Activated T-cell treated with anti-CD3 and anti-CD28 coated beads, Interleukin-2, amount 50 U/mL, for 72 hours (primary cell): ENCODE measurements at regions not wholly inside any gene's neighbourhood (a gene's known extent, or its start where the extent isn't known, plus 50 kb on each side); places are given as distances from the start of the nearest gene placed in this dataset.
A peak's percentile ranks its signal among the peaks of the same experiment; 100 is the strongest.

Experiments used
- ATAC-seq, 2 donors: fragments of 150-1000 bp; cut with Tn5 transposase; replicated peaks in 1 of 2; 2 replicates each; pipeline ENCODE4 v1.10.0; 2021; ENCODE audit warnings: moderate library complexity in 2 of 2, mild to moderate bottlenecking in 1 of 2
- DNase-seq, 2 donors: peaks; one replicate each; pipeline ENCODE4 v3.0.0; 2021 to 2022; ENCODE audit warnings: mixed read lengths in 1 of 2
- H3K27ac Mint-ChIP-seq: one replicate; pipeline ENCODE4 v1.8.0; 2022; ENCODE audit warnings: mild to moderate bottlenecking, moderate library complexity, mixed read lengths
- H3K27me3 Mint-ChIP-seq: one replicate; pipeline ENCODE4 v1.8.0; 2022; ENCODE audit warnings: low read depth, mixed read lengths
- H3K36me3 Mint-ChIP-seq, 2 donors: one replicate each; pipeline ENCODE4 v1.8.0; 2022; ENCODE audit warnings: mixed read lengths in 2 of 2, mild to moderate bottlenecking in 1 of 2; ENCODE audit not compliant: insufficient read depth in 2 of 2
- H3K4me1 Mint-ChIP-seq: one replicate; pipeline ENCODE4 v1.8.0; 2022; ENCODE audit warnings: low read depth, mixed read lengths
- H3K4me3 Mint-ChIP-seq, 2 donors: one replicate each; pipeline ENCODE4 v1.8.0; 2022; ENCODE audit warnings: mild to moderate bottlenecking in 2 of 2, mixed read lengths in 2 of 2, moderate library complexity in 2 of 2
- H3K9me3 Mint-ChIP-seq, 2 donors: one replicate each; pipeline ENCODE4 v1.8.0; 2022; ENCODE audit warnings: mixed read lengths in 2 of 2

GRCh38 chr4:176383273-176384077 lies 63.7 kb downstream of the SPCS3 start:
- Mint-ChIP-seq H3K4me3 (no peak overlapping the region), H3K9me3 (no peaks in the 10 kb centered on the region), H3K36me3 (no peaks in the 10 kb centered on the region), H3K27me3 (peaks cover 14% of the 10 kb centered on the region), H3K27ac (no peak overlapping the region), H3K4me1 (no peaks in the 10 kb centered on the region)
- DNase-seq (no peak), ATAC-seq (no peak)

GRCh38 chr4:176385601-176386000 lies 65.8 kb downstream of the SPCS3 start:
- Mint-ChIP-seq H3K9me3 (no peaks in the 10 kb centered on the region), H3K27me3 (peaks cover 11% of the 10 kb centered on the region), H3K36me3 (no peaks in the 10 kb centered on the region), H3K4me3 (no peak overlapping the region), H3K27ac (no peak overlapping the region), H3K4me1 (no peaks in the 10 kb centered on the region)
- ATAC-seq (no peak), DNase-seq (no peak)

GRCh38 chr4:176387571-176387970 lies 67.8 kb downstream of the SPCS3 start:
- ATAC-seq, result no peak
- Mint-ChIP-seq H3K36me3 (no peaks in the 10 kb centered on the region), H3K27me3 (peaks cover 10% of the 10 kb centered on the region), H3K4me3 (no peak overlapping the region), H3K27ac (peak overlapping the region; percentile 26), H3K4me1 (no peaks in the 10 kb centered on the region), H3K9me3 (no peaks in the 10 kb centered on the region)
- no peak for DNase-seq

- no peaks in the 10 kb centered on the region for H3K27me3 Mint-ChIP-seq
- DNase-seq, result no peak
- no peak for ATAC-seq
- peaks cover 0 to 3% of the 10 kb centered on the region in 2 donors for H3K36me3 Mint-ChIP-seq
- H3K4me1 Mint-ChIP-seq, result no peaks in the 10 kb centered on the region
- peaks cover 6 to 9% of the 10 kb centered on the region in 2 donors for H3K9me3 Mint-ChIP-seq
- H3K27ac Mint-ChIP-seq, result no peak overlapping the region
- no peak overlapping the region for H3K4me3 Mint-ChIP-seq
Measured at GRCh38 chr4:176393306-176394013, 73.7 kb downstream of the SPCS3 start.

DNA sequence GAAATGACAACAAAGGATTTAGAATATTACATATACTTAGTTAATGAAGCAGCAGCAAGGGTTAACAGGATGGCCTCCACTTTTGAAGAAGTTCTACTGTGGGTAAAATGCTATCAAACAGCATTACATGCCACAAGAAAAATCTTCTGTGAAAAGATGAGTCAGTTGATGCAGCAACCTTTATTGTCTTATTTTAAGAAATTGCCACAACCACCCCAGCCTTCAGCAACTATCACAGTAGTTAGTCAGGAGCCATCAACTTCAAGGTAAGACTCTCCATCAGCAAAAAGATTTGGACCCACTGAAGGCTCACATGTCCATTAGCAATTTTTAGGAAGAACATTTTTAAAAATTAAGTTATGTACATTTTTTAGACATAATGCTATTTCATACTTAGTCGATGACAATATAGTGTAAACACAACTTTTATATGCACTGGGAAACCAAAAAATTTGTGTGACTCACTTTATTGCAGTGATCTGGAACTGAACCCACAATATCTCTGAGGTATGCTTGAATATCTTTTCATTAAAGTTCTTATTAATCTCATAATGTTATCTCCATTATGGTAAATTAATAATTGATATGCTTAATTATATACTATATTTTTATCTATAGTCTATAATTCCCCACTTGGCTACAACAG lies 81.2 kb downstream of the SPCS3 start:
- DNase-seq, result no peak
- H3K4me3 Mint-ChIP-seq, result no peak overlapping the region
- H3K27ac Mint-ChIP-seq, result no peak overlapping the region
- ATAC-seq, result no peak
- no peaks in the 10 kb centered on the region for H3K4me1 Mint-ChIP-seq
- H3K9me3 Mint-ChIP-seq, result peaks cover 8 to 12% of the 10 kb centered on the region in 2 donors
- no peaks in the 10 kb centered on the region for H3K27me3 Mint-ChIP-seq
- H3K36me3 Mint-ChIP-seq, result peaks cover 0 to 3% of the 10 kb centered on the region in 2 donors

DNA sequence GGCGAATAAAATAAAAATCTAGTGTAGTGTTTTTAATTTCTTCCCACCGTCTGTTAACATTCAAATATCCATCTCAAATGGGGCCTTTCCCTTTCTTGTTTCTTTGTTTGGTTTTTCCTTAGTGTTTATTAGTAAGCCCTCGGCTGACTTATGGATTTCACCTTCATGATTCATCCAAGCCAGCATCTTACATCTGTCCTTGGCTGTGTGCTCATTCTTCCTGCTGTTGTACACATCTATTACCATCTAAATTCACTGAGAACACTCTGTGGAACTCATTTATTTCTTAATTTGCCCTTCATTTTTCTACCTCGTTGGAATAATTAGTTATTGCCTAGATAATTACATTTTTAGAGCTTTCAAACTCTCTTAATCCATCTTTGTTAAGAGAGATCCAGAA lies 84.9 kb downstream of the SPCS3 start:
- H3K4me1 Mint-ChIP-seq, result no peaks in the 10 kb centered on the region
- ATAC-seq (no peak), DNase-seq (no peak)

GRCh38 chr4:176406297-176406696 lies 86.5 kb downstream of the SPCS3 start:
- Mint-ChIP-seq H3K4me1 (no peaks in the 10 kb centered on the region), H3K27me3 (no peaks in the 10 kb centered on the region), H3K27ac (no peak overlapping the region), H3K36me3 (no peaks in the 10 kb centered on the region), H3K4me3 (no peak overlapping the region), H3K9me3 (peaks cover 0 to 3% of the 10 kb centered on the region in 2 donors)
- no peak for ATAC-seq
- DNase-seq, result no peak

More for the DNA sequence above, 84.9 kb downstream of the SPCS3 start:
- Mint-ChIP-seq H3K27ac (no peak overlapping the region), H3K36me3 (no peaks in the 10 kb centered on the region), H3K9me3 (peaks cover 2 to 3% of the 10 kb centered on the region in 2 donors), H3K4me3 (no peak overlapping the region), H3K27me3 (no peaks in the 10 kb centered on the region)

DNA sequence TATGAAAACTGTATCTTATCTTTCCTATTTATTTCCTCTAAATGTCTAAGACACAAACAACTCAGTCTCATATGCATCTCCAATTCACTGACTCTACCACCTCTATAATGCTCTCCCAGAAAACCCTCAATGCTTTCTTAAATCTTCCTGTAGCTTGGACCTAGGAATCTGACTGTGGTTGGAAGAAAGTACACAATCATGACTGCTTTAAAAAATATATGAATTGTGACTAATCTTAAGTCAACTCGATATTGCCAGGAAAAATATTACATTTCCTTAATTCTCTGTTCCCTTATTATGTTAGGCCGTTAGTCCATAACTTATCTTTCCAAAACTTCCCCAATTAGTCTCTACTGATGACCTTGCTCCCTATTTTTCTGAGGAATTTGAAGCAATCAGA lies 87.0 kb downstream of the SPCS3 start:
- H3K9me3 Mint-ChIP-seq, result peaks cover 3% of the 10 kb centered on the region in 2 donors
- H3K27ac Mint-ChIP-seq, result no peak overlapping the region
- DNase-seq, result no peak
- H3K27me3 Mint-ChIP-seq, result no peaks in the 10 kb centered on the region
- H3K4me1 Mint-ChIP-seq, result no peaks in the 10 kb centered on the region
- H3K36me3 Mint-ChIP-seq, result no peaks in the 10 kb centered on the region
- H3K4me3 Mint-ChIP-seq, result no peak overlapping the region
- ATAC-seq, result no peak

GRCh38 chr4:176409627-176410026 lies 89.9 kb downstream of the SPCS3 start:
- no peaks in the 10 kb centered on the region for H3K27me3 Mint-ChIP-seq
- no peak for DNase-seq
- ATAC-seq, result no peak
- H3K36me3 Mint-ChIP-seq, result no peaks in the 10 kb centered on the region
- no peak overlapping the region for H3K27ac Mint-ChIP-seq
- H3K9me3 Mint-ChIP-seq, result peaks cover 2 to 3% of the 10 kb centered on the region in 2 donors
- H3K4me3 Mint-ChIP-seq, result no peak overlapping the region
- no peaks in the 10 kb centered on the region for H3K4me1 Mint-ChIP-seq

DNA sequence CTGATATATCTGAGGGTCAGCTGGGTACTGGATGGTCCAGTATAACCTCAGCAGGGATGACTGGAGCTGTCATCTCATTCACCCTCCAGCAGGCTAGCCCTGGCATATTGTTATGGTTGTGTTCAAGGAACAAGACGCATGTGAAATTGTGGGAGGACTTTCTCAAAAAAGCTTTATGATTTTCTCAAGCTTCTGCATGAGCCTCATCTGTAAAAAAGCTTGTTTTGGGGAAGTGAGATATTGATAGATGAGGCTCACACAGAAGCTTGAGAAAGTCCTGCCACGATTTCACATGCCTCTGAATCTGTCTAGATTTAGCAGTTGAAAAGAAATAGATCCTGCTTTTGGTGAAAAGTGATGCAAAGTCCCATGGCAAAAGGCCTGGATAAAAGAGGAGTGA lies 93.4 kb downstream of the SPCS3 start:
- no peak for ATAC-seq
- H3K27me3 Mint-ChIP-seq, result peaks cover 11% of the 10 kb centered on the region
- no peak overlapping the region for H3K27ac Mint-ChIP-seq
- no peak overlapping the region for H3K4me3 Mint-ChIP-seq
- DNase-seq, result no peak
- no peaks in the 10 kb centered on the region for H3K4me1 Mint-ChIP-seq
- H3K36me3 Mint-ChIP-seq, result no peaks in the 10 kb centered on the region
- H3K9me3 Mint-ChIP-seq, result peaks cover 0 to 3% of the 10 kb centered on the region in 2 donors

GRCh38 chr4:176422001-176422400 lies 102.2 kb downstream of the SPCS3 start:
- Mint-ChIP-seq H3K27me3 (peaks cover under 1% of the 10 kb centered on the region), H3K9me3 (no peaks in the 10 kb centered on the region), H3K4me1 (no peaks in the 10 kb centered on the region), H3K4me3 (no peak overlapping the region), H3K27ac (no peak overlapping the region), H3K36me3 (no peaks in the 10 kb centered on the region)
- DNase-seq (no peak), ATAC-seq (no peak)

DNA sequence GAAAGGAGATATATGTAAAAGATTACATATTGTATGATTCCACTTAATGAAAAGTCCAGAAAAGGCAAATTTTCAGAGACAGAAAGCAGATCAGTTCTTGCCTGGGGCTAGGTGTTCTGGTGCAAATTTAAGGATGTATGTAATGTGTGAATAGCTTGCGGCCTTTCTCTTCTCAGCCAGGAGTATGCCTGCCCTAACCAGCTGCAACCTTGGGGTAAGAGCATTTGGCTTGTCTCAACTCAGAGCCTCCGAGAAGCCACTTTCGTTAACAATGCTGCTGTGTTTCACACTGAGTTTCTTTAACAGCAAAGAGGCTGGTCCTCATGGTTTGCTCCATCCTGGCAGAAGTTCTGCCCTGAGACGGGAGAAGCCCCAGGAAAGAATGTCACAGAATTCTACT lies 102.7 kb downstream of the SPCS3 start:
- no peaks in the 10 kb centered on the region for H3K36me3 Mint-ChIP-seq
- H3K9me3 Mint-ChIP-seq, result no peaks in the 10 kb centered on the region
- ATAC-seq, result no peak
- no peaks in the 10 kb centered on the region for H3K27me3 Mint-ChIP-seq
- DNase-seq, result no peak
- no peak overlapping the region for H3K4me3 Mint-ChIP-seq
- H3K4me1 Mint-ChIP-seq, result no peaks in the 10 kb centered on the region
- H3K27ac Mint-ChIP-seq, result no peak overlapping the region

- no peaks in the 10 kb centered on the region for H3K4me1 Mint-ChIP-seq
Measured at GRCh38 chr4:176425035-176425434, 105.3 kb downstream of the SPCS3 start.

More at GRCh38 chr4:176425035-176425434, 105.3 kb downstream of the SPCS3 start:
- DNase-seq (no peak), ATAC-seq (no peak)
- Mint-ChIP-seq H3K27ac (no peak overlapping the region), H3K36me3 (no peaks in the 10 kb centered on the region), H3K9me3 (no peaks in the 10 kb centered on the region), H3K27me3 (no peaks in the 10 kb centered on the region), H3K4me3 (no peak overlapping the region)
